ENCODE measurements at regions not wholly inside any gene's neighbourhood (a gene's known extent, or its start where the extent isn't known, plus 50 kb on each side); places are given as distances from the start of the nearest gene placed in this dataset.

GRCh38 chr5:154676508-154676907 lies 78.7 kb upstream of the LARP1 start:
- intact Hi-C loops (cut with micrococcal nuclease) = no loop called here
- ChIA-PET CTCF (interaction anchor here (1.2 kb wide), 1 partner anchor 19 kb away, joined by 3 read pairs; no protein-coding TSS in a partner anchor), POLR2A (no interaction called here)
- no TSS peak for BruUV-seq (replicated peaks)
- Histone ChIP-seq H3K9me1 (replicated peaks; ENCODE audit: control insufficient read depth, extremely low read depth, insufficient read depth, low read length) (no peaks in the 10 kb centered on the region), H3K4me2 (ENCODE audit: insufficient read depth, low read length) (no peak overlapping the region), H4K20me1 (replicated peaks; ENCODE audit: control insufficient read depth, extremely low read depth, insufficient read depth, low read length) (no peaks in the 10 kb centered on the region), H3K4me1 (ENCODE audit: control insufficient read depth, extremely low read depth, insufficient read depth, low read length) (no peaks in the 10 kb centered on the region), H3K36me3 (ENCODE audit: control insufficient read depth in 2 of 2, extremely low read depth in 1 of 2, insufficient read depth in 2 of 2, low read length in 2 of 2) (no peaks in the 10 kb centered on the region), H3K27me3 (ENCODE audit: control insufficient read depth in 2 of 2, insufficient read depth in 2 of 2, low read length in 2 of 2) (no peaks in the 10 kb centered on the region), H3K9me3 (replicated peaks; ENCODE audit: control insufficient read depth, insufficient read depth, low read length) (no peaks in the 10 kb centered on the region), H3K27ac (ENCODE audit: insufficient read depth, low read depth, low read length) (no peak overlapping the region), H3K9ac (replicated peaks; ENCODE audit: extremely low read depth, insufficient read depth, low read length) (no peak overlapping the region), H3K4me3 (replicated peaks in 1 of 3; ENCODE audit: insufficient read depth in 1 of 3, low read depth in 1 of 3, low read length in 3 of 3) (no peak overlapping the region), H3K79me2 (ENCODE audit: control insufficient read depth, insufficient read depth, low read length) (no peaks in the 10 kb centered on the region), H2AFZ (ENCODE audit: low read depth, low read length) (no peak overlapping the region)
- DNase-seq (ENCODE audit: low read depth, low spot score) = no peak
- dilution Hi-C loops (cut with MboI; ENCODE audit: extremely low pct_ligation_motif_present, low sequenced_read_pairs) = no loop called here
- TF ChIP-seq MYC (IDR thresholded peaks at IDR 0.05; ENCODE audit: low read depth, low read length) (no peak), JUN (IDR thresholded peaks at IDR 0.05; ENCODE audit: borderline replicate concordance, insufficient read depth, insufficient read length, low read depth) (no peak), MAX (IDR thresholded peaks at IDR 0.05; ENCODE audit: insufficient read depth, insufficient read length) (no peak), POLR2AphosphoS5 (IDR thresholded peaks at IDR 0.05; ENCODE audit: insufficient read depth, low read depth, low read length) (no peak), GATA2 (IDR thresholded peaks at IDR 0.05; ENCODE audit: insufficient read depth, insufficient read length, low read depth, low read length) (no peak), CTCF (IDR thresholded peaks at IDR 0.05; ENCODE audit: extremely low read depth in 1 of 2, insufficient read depth in 1 of 2, low read depth in 1 of 2, low read length in 2 of 2) (no peak), EZH2 (IDR thresholded peaks at IDR 0.05; ENCODE audit: borderline replicate concordance, low read depth, low read length, severe bottlenecking) (no peak), POLR2A (IDR thresholded peaks at IDR 0.05; ENCODE audit: low read depth, low read length) (no peak), FOS (IDR thresholded peaks at IDR 0.05; ENCODE audit: borderline replicate concordance, insufficient read depth, low read length) (no peak)
- FAIRE-seq = no peak

Data from endothelial cell of umbilical vein (primary cell).